Stomach (tissue), 4 donors: ENCODE measurements at regions not wholly inside any gene's neighbourhood (a gene's known extent, or its start where the extent isn't known, plus 50 kb on each side); places are given as distances from the start of the nearest gene placed in this dataset.

ENCODE experiments used
- CTCF ChIP-seq, 7 experiments: fragments of 450-650 bp in 4 of 7; fragments of 200-600 bp in 3 of 7; sonication (generic) in 3 of 7; IDR thresholded peaks; one replicate each; pipeline ENCODE4 v1.5.1; 2016 to 2019; ENCODE audit warnings: antibody characterized with exemption in 7 of 7, control low read depth in 2 of 7, mild to moderate bottlenecking in 1 of 7
- POLR2A ChIP-seq, 4 donors: fragments of 450-650 bp; IDR thresholded peaks; one replicate each; pipeline ENCODE4 v1.6.1; 2016; ENCODE audit warnings: antibody characterized with exemption in 4 of 4, control low read depth in 2 of 4, mild to moderate bottlenecking in 1 of 4, moderate library complexity in 1 of 4

GRCh38 chr5:125416055-125416454 lies 669.6 kb upstream of the ZNF608 start:
- TF ChIP-seq CTCF (IDR thresholded peaks at IDR 0.05) (no peak), POLR2A (IDR thresholded peaks at IDR 0.05) (no peak)
